ENCODE measurements at regions not wholly inside any gene's neighbourhood (a gene's known extent, or its start where the extent isn't known, plus 50 kb on each side); places are given as distances from the start of the nearest gene placed in this dataset.
"Not testable (repeated sequence)": the region's sequence is repeated elsewhere in the genome, so short reads cannot be mapped to it uniquely, and the experiment has no call there.

GRCh38 chr21:35512346-35512745 is 463.2 kb upstream of the RUNX1 start:
- no peak for DNase-seq

DNA sequence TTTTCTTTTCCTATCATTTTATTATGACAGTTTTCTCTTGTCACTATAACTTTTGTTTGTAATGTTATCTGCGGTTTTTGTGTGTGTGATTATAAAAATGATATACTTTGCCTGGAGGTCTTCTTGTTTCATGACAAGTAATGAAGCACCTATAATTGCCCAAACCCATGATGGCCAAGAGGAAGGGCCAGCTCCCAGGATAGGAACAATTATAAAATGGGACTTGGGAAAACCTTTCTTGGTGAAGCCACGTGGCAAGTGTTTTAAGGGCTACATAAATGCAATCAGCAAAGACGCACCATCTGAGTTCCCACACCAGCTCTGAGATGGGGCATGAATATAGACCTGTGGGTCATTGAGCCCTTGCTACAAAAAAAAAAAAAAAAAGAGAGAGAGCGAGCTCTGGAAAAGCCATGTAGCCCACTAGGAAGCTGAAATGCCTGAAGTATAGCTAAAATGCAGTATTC is 462.6 kb upstream of the RUNX1 start:
- DNase-seq = no peak

- DNase-seq = no peak
These were observed 462.0 kb upstream of the RUNX1 start for GRCh38 chr21:35510957-35511695.

- no peak for DNase-seq
These were observed 461.2 kb upstream of the RUNX1 start for GRCh38 chr21:35510294-35510693.

- no peak for DNase-seq
These were observed 460.1 kb upstream of the RUNX1 start for GRCh38 chr21:35509001-35509704.

DNA sequence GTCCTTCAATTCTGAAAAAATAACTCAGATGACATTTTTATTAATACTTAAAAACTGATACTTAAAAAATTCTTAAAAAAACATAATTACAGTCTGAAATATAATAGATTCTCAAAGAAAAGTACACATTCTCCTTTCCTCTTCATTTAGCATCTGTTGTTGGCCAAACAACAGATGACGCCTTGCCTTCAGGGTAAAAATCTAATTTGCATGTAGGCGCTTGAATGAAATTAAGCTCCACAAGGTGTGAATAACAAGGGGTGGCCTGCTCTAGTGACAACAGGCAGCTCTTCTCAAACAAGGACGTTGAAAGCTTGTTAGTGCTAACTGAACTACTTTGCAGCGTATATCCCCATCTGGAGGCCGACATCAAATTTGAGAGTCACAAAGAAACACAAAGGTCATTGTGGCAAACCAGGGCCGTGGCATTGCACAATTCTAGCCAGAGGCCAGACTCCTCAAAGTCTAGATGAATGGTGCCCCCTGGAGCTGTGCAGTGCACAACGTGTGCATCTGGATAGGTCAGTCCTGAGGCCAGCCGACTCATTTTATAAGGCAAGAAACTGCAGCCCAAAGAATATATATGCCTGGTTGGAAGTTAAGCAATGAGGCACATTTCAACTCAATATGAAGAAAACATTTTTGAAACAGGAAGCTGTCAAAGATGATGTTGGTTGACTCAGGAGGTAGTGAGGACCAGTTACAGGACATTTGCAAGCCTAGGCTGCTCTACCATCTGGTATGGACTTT is 459.2 kb upstream of the RUNX1 start:
- no peak for DNase-seq

- no peak for DNase-seq
These were observed 458.2 kb upstream of the RUNX1 start for GRCh38 chr21:35507181-35507759.

DNA sequence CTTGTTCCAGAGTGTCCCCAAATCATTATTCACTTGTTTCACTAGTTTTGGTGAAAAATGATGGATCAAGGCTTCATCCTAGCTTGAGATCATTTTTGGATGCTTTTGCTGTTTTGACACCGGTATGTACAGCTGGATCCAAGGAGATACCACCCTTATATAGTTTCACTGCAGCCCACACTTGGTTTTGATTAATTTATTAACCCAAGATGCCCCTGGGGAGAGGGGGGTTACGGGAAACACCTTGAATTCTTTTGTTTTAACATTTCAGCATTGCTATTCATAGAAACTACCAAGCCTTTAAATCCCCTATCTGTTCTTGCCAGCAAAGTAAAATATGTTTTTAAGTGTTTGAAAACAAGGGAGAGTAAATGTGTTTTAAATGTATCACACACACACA is 457.7 kb upstream of the RUNX1 start:
- DNase-seq = no peak

DNA sequence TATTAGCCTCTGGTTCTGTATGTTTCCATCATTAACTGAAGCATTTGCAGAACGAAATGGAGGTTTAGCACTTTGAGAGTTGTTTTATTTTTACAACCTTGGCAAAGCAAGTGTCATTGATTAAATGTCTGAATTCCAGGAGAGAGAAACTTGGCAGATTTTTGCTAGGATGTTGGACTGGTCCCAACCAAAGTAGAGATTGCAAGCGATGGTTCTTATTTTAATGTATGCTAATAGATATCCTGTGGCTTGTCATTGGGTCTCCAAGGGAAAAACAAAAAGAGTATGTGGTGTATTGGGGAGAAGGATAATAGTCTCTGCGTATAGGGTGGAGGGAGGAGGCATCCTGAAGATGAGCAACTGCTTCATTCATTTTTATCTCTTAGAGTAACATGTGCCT is 457.2 kb upstream of the RUNX1 start:
- DNase-seq = no peak

DNA sequence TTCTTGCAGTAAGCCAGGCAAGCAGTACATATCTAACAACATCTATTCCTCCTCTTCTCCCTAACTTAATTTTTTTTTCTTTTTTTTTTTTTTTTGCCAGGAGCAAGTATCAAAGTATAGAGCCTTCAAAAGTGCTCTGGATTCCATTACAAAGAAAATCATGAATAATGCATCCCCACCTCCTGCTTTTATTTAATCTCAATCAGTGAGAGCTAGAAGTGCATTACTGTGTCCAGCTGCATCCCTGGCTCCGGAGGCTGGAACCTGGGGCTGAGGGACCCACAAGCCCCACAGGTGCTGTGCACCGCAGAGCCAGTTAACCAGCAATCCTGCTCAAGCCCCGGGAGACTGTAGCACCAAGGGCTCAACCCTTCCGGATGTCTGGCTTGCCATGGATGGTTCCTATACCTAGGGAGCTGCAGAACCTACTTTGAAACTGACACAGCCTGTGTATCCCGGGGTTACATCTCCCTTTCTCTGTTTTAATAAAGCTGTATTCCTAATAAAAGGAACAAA is 455.9 kb upstream of the RUNX1 start:
- no peak for DNase-seq

- DNase-seq = no peak
These were observed 455.2 kb upstream of the RUNX1 start for GRCh38 chr21:35504277-35504676.

GRCh38 chr21:35503671-35504070 is 454.6 kb upstream of the RUNX1 start:
- DNase-seq = no peak

DNA sequence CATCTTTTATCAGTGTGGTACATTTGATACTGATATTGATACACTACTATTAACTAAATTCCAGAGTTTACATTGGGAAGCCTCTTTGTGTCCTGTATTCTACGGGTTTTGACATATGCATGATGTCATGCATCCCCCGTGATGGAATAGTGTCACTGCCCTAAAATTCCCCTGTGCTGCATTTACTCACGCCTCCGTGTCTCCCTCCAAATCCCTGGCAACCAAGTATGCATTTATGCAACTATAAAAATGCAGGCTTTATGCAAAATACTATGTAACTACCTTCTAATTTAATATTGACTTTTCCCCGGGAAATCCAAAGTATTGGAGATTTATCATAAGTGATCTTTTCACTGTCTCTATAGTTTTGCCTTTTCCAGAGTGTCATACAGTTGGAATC is 453.7 kb upstream of the RUNX1 start:
- DNase-seq = no peak

GRCh38 chr21:35497522-35497921 is 448.4 kb upstream of the RUNX1 start:
- DNase-seq = not testable (repeated sequence)

DNA sequence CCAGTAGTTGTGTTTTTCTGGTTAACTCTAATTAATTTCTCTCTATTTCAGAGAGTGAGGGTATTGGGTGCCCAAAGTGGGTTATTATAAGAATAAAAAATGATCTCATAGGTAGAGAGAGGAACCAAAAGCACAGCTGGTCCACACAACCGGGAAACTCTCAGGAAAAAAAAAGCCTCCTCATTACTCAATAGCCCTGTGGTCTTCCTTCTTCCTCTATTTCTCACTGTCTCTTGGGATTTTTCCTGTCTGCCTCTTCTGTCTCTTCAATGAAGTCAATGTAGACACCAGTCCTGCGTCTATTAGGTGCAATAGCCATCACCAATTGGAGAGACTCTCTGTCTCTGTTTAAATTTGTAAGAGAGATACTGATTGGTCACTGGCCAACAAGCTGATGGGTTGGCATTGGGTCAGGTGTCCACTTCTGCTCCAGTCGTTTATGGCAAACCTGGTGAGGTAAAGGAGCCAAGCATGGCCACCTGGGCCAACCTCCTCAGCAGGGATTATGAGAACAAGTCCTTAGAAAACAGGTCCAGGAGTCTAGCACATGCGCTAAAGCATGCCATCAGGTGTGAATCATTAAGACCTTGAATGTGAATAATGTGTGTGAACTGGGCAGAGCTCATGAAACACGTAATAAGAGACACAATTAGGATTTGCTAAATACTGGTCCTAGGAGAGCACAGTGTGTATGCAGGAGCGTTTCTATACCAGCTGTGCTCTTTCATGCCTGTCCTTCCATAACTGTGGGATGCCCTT is 443.0 kb upstream of the RUNX1 start:
- no peak for DNase-seq

GRCh38 chr21:35491114-35491513 is 442.0 kb upstream of the RUNX1 start:
- no peak for DNase-seq

DNA sequence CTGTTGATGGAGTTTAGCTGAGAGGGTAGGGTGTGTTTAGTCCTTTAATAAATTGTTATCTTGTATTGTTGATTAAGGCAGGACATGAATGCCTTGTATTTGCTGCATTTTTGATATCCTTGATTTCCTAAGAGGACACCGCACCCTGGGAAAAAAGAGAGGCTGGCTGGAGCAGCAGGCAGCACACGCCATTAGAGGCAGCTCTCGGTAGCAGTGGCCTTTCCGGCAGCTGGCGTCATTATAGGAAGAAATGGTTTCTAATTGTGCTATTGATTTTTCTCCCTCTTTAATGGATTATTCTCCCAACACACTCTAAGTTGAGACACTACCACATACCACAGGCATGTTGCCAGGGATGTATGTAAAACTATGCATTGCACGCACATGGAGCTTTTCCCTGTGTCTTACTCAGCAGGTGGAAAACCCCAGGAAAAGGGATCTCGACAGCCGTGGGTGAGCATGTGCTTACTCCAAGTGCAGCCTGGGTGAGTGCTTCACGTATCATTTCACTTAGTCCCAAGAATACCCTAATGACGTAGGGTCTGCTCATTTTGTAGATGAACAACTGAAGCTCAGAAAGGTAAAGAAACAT is 440.4 kb upstream of the RUNX1 start:
- no peak for DNase-seq

- no peak for DNase-seq
These were observed 439.8 kb upstream of the RUNX1 start for GRCh38 chr21:35488946-35489345.

DNA sequence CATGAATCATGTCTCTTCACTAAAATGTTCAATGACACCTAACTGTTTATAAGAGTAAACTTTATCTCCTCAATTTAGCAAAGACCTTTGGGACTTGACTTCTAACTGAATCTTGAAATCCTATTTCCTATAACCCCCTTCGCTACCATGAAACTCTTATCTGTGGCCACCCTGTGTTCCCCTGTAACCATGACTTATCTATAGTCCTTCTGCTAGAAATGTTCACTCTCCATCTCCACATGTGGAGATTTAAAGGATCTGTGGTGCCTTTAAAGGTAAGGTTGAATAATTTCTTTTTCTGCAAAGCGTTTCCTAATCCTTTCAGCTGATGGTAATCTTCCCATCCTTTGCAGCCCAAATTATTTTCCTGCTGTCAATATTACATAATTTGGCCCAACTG is 436.3 kb upstream of the RUNX1 start:
- DNase-seq = no peak

- DNase-seq = no peak
These were observed 435.7 kb upstream of the RUNX1 start for GRCh38 chr21:35484851-35485250.

GRCh38 chr21:35484032-35484431 is 434.9 kb upstream of the RUNX1 start:
- DNase-seq = no peak

Measured in NCI-H774 (cell line).